A549 (cell line): ENCODE measurements at regions not wholly inside any gene's neighbourhood (a gene's known extent, or its start where the extent isn't known, plus 50 kb on each side); places are given as distances from the start of the nearest gene placed in this dataset.

Source experiments
- ATAC-seq, 2 experiments: fragments of 200-7000 bp in 1 of 2; fragments of >200 bp in 1 of 2; cut with Nextera tagmentation in 1 of 2; cut with Tn5 transposase in 1 of 2; 3 replicates each; pipeline versions ENCODE4 v1.8.0 to v1.9.1; 2018 to 2020; ENCODE audit warnings: mild to moderate bottlenecking in 1 of 2, moderate library complexity in 1 of 2
- CTCF ChIA-PET: fragments of 300-600 bp; sonication (Branson Sonifier 250); formaldehyde crosslinking; extraction: SDS; loops from one replicate; lab custom pipeline; 2021; ENCODE audit warnings: antibody characterized with exemption, inconsistent platforms; lab: Yijun Ruan, JAX
- POLR2A ChIA-PET: fragments of 350-600 bp; formaldehyde crosslinking; extraction: SDS; loops from one replicate; lab custom pipeline; 2021; ENCODE audit warnings: antibody characterized with exemption, inconsistent platforms; lab: Yijun Ruan, JAX
- DNase-seq, 2 experiments: peaks; one replicate each; pipeline versions ENCODE4 v3.0.0 to v3.0.0-alpha.2; 2011 to 2016; ENCODE audit warnings: low read depth in 1 of 2, low spot score in 1 of 2
- FAIRE-seq: peaks from 2 replicates; lab custom pipeline; 2011; peaks lifted over from hg19 to GRCh38; lab: Jason Lieb, UNC
- H3K27ac ChIP-seq, 2 experiments: fragments of >200 bp; sonication (Bioruptor Twin); formaldehyde crosslinking; 3 replicates each; pipeline ENCODE4 v1.5.1; 2016 to 2017
- H3K4me1 ChIP-seq: fragments of >200 bp; sonication (Bioruptor Twin); formaldehyde crosslinking; 3 replicates; pipeline ENCODE4 v1.6.1; 2016
- H3K4me2 ChIP-seq: fragments of >200 bp; sonication (Bioruptor Twin); formaldehyde crosslinking; 3 replicates; pipeline ENCODE4 v1.6.1; 2016
- H3K4me3 ChIP-seq: fragments of >200 bp; sonication (Bioruptor Twin); formaldehyde crosslinking; 3 replicates; pipeline ENCODE4 v1.5.1; 2016
- H3K9me3 ChIP-seq: fragments of >200 bp; sonication (Bioruptor Twin); formaldehyde crosslinking; 3 replicates; pipeline ENCODE4 v1.6.1; 2016
- CBX2 ChIP-seq: fragments of 200-600 bp; sonication (generic); IDR thresholded peaks from 2 replicates; pipeline ENCODE4 v1.6.1; 2016; ENCODE audit warnings: low read depth, mild to moderate bottlenecking, borderline replicate concordance
- CEBPB ChIP-seq, 2 experiments: fragments of >200 bp in 1 of 2; sonication (Bioruptor Twin) in 1 of 2; formaldehyde crosslinking in 1 of 2; IDR thresholded peaks; 2 replicates each; pipeline ENCODE4 v1.6.1; 2012 to 2016
- EHF ChIP-seq: fragments of 250-450 bp; sonication (Bioruptor Pico); IDR thresholded peaks from 2 replicates; pipeline ENCODE4 v1.5.0; 2020; ENCODE audit warnings: mild to moderate bottlenecking
- ELK1 ChIP-seq: fragments of 150-350 bp; IDR thresholded peaks from 2 replicates; pipeline ENCODE4 v1.6.1; 2014; ENCODE audit warnings: low read depth, mild to moderate bottlenecking, low read length
- FOXS1 ChIP-seq: fragments of 250-450 bp; sonication (Bioruptor Pico); IDR thresholded peaks from 2 replicates; pipeline ENCODE4 v1.5.0; 2020; ENCODE audit warnings: mild to moderate bottlenecking, moderate library complexity
- HDAC2 ChIP-seq: fragments of 200-600 bp; sonication (generic); IDR thresholded peaks from 2 replicates; pipeline ENCODE4 v1.6.1; 2016
- HOXA7 ChIP-seq: fragments of 250-450 bp; sonication (Bioruptor Pico); IDR thresholded peaks from 2 replicates; pipeline ENCODE4 v1.5.0; 2020; ENCODE audit warnings: mild to moderate bottlenecking, moderate library complexity
- HOXB13 ChIP-seq: fragments of 250-450 bp; sonication (Bioruptor Pico); IDR thresholded peaks from 2 replicates; pipeline ENCODE4 v1.5.0; 2020; ENCODE audit warnings: low read depth, mild to moderate bottlenecking, moderate library complexity
- HOXB5 ChIP-seq: fragments of 250-450 bp; sonication (Bioruptor Pico); IDR thresholded peaks from 2 replicates; pipeline ENCODE4 v1.5.0; 2020; ENCODE audit warnings: mild to moderate bottlenecking, moderate library complexity
- KDM1A ChIP-seq: fragments of 200-600 bp; sonication (generic); IDR thresholded peaks from 2 replicates; pipeline ENCODE4 v1.6.1; 2016; ENCODE audit warnings: low read depth, mild to moderate bottlenecking
- KDM5A ChIP-seq: fragments of 200-600 bp; sonication (generic); IDR thresholded peaks from 2 replicates; pipeline ENCODE4 v1.6.1; 2016; ENCODE audit warnings: antibody characterized with exemption, mild to moderate bottlenecking
- MAFK ChIP-seq: fragments of 450-650 bp; IDR thresholded peaks from 2 replicates; pipeline ENCODE4 v1.6.1; 2014; ENCODE audit not compliant: partially characterized antibody
- MAZ ChIP-seq: fragments of 150-350 bp; IDR thresholded peaks from 2 replicates; pipeline ENCODE4 v1.6.1; 2014; ENCODE audit warnings: antibody characterized with exemption, low read depth, low read length, borderline replicate concordance
- MYC ChIP-seq: IDR thresholded peaks from 2 replicates; pipeline ENCODE4 v1.6.1; 2012; ENCODE audit warnings: mild to moderate bottlenecking, inconsistent platforms, low read length, improper control_type of control experiment, borderline replicate concordance
- NPAS2 ChIP-seq: fragments of 250-450 bp; sonication (Bioruptor Pico); IDR thresholded peaks from 2 replicates; pipeline ENCODE4 v1.8.0; 2022; ENCODE audit warnings: mild to moderate bottlenecking, moderate library complexity, borderline replicate concordance
- NR3C1 ChIP-seq: fragments of >200 bp; sonication (Bioruptor Twin); formaldehyde crosslinking; IDR thresholded peaks from 3 replicates; pipeline ENCODE4 v1.6.1; 2017
- POLR2AphosphoS2 ChIP-seq: conservative IDR thresholded peaks from 2 replicates; pipeline ENCODE4 v1.6.1; 2012; ENCODE audit warnings: low read length, improper control_type of control experiment, inconsistent platforms
- RAD21 ChIP-seq, 2 experiments: fragments of >200 bp in 1 of 2; sonication (Bioruptor Twin) in 1 of 2; formaldehyde crosslinking in 1 of 2; IDR thresholded peaks in 1 of 2; conservative IDR thresholded peaks in 1 of 2; 2 replicates in 1 of 2; 3 replicates in 1 of 2; pipeline ENCODE4 v1.6.1; 2012 to 2018; ENCODE audit warnings: inconsistent platforms in 1 of 2
- RARB ChIP-seq: fragments of 250-450 bp; sonication (Bioruptor Pico); IDR thresholded peaks from 2 replicates; pipeline ENCODE4 v1.8.0; 2021; ENCODE audit warnings: mild to moderate bottlenecking, moderate library complexity
- RCOR1 ChIP-seq: fragments of 150-350 bp; IDR thresholded peaks from 2 replicates; pipeline ENCODE4 v1.6.1; 2014; ENCODE audit warnings: antibody characterized with exemption, low read length, low read depth
- REST ChIP-seq: fragments of 200-600 bp; sonication (generic); IDR thresholded peaks from 2 replicates; pipeline ENCODE4 v1.6.1; 2016; ENCODE audit warnings: antibody characterized with exemption, mild to moderate bottlenecking, moderate library complexity
- RFX5 ChIP-seq: fragments of 450-650 bp; IDR thresholded peaks from 2 replicates; pipeline ENCODE4 v1.7.1; 2014; ENCODE audit warnings: antibody characterized with exemption, mild to moderate bottlenecking, moderate library complexity
- USF2 ChIP-seq: fragments of 450-650 bp; IDR thresholded peaks from 2 replicates; pipeline ENCODE4 v1.6.1; 2014; ENCODE audit warnings: antibody characterized with exemption
- ZC3H11A ChIP-seq: fragments of 450-650 bp; IDR thresholded peaks from 2 replicates; pipeline ENCODE4 v1.6.1; 2014; ENCODE audit warnings: antibody characterized with exemption, mild to moderate bottlenecking
- ZSCAN20 ChIP-seq: fragments of 250-450 bp; sonication (Bioruptor Pico); IDR thresholded peaks from 2 replicates; pipeline ENCODE4 v1.8.0; 2022; ENCODE audit warnings: mild to moderate bottlenecking, moderate library complexity
- WGBS: methylation state at CpG from one replicate; pipeline ENCODE4 v1.1.6; 2017; ENCODE audit errors: missing lambda C conversion rate; 5-methylcytosine and 5-hydroxymethylcytosine counted together
- TF ChIP-seq, protein P1 (sequence below): IDR thresholded peaks from 2 replicates; pipeline ENCODE4 v1.6.1; 2012; ENCODE audit warnings: low read depth, borderline replicate concordance
- TF ChIP-seq, protein P2 (sequence below): IDR thresholded peaks from 2 replicates; pipeline ENCODE4 v1.6.1; 2012
- TF ChIP-seq, protein P3 (sequence below): fragments of >200 bp; sonication (Bioruptor Twin); formaldehyde crosslinking; IDR thresholded peaks from 3 replicates; pipeline ENCODE4 v1.6.1; 2016
- TF ChIP-seq, protein P4 (sequence below): IDR thresholded peaks from 2 replicates; pipeline ENCODE4 v1.6.1; 2012

DNA sequence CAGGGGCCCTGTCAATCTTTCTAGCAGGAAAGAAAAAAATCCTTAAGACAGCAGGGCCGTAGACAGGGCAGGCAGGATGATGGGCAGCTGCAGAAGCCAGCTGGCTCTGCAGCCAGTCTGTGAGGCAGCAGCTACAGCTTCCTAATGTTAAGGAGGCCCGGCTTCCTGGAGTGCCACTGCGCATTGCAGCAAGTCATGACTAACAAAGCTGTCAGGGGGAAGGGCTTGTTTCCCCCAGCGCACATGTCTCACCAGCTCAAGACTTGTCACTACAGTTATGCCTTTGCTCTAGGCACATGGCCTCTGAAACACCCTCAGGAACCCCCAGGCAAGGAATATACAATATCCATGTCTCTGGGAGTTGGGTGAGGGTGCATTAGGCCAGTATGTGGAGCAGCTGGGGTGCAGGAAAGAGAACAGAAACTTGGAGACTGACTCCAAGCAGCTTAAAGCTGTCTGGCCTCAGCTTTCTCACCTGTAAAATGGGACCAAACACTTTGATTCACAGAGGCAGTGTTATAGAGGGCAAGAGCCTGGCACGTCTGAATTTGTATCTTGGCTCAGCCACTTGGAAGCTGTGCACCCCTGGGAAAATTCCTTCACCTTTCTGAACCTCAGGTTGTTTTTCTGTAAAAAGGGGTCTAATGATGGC is 220.0 kb downstream of the HAPSTR1 start:
- TF ChIP-seq, protein P1, sequence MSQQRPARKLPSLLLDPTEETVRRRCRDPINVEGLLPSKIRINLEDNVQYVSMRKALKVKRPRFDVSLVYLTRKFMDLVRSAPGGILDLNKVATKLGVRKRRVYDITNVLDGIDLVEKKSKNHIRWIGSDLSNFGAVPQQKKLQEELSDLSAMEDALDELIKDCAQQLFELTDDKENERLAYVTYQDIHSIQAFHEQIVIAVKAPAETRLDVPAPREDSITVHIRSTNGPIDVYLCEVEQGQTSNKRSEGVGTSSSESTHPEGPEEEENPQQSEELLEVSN: no peak
- TF ChIP-seq CBX2: no peak
- TF ChIP-seq HOXB13 (CRISPR knock-in tag): no peak
- no peak for TF ChIP-seq RAD21 (conservative IDR thresholded peaks at IDR 0.05 in 1 of 2, IDR thresholded peaks at IDR 0.05 in 1 of 2)
- TF ChIP-seq RCOR1: no peak
- TF ChIP-seq ZSCAN20 (CRISPR knock-in tag): no peak
- TF ChIP-seq POLR2AphosphoS2: no peak
- no peak for TF ChIP-seq MYC
- no peak for TF ChIP-seq RARB (CRISPR knock-in tag)
- TF ChIP-seq USF2: no peak
- TF ChIP-seq CEBPB (IDR thresholded peaks at IDR 0.05): no peak
- TF ChIP-seq HOXA7: no peak
- TF ChIP-seq, protein P2, sequence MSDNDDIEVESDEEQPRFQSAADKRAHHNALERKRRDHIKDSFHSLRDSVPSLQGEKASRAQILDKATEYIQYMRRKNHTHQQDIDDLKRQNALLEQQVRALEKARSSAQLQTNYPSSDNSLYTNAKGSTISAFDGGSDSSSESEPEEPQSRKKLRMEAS: no peak
- TF ChIP-seq MAFK: no peak
- TF ChIP-seq KDM1A: no peak
- TF ChIP-seq, all 56 proteins: peak for 0
- DNase-seq (no peak), FAIRE-seq (no peak), ATAC-seq (peak in 1 of 2 experiments; percentile 48; a peak in 1 of 6 replicates)
- Histone ChIP-seq H3K4me1 (no peaks in the 10 kb centered on the region), H3K9me3 (no peaks in the 10 kb centered on the region), H3K4me3 (no peak overlapping the region), H3K4me2 (no peak overlapping the region), H3K27ac (no peak overlapping the region)
- CTCF ChIA-PET: no interaction called here
- WGBS: 8% methylated on average over 4 of the region's 5 CpGs
- POLR2A ChIA-PET: no interaction called here

DNA sequence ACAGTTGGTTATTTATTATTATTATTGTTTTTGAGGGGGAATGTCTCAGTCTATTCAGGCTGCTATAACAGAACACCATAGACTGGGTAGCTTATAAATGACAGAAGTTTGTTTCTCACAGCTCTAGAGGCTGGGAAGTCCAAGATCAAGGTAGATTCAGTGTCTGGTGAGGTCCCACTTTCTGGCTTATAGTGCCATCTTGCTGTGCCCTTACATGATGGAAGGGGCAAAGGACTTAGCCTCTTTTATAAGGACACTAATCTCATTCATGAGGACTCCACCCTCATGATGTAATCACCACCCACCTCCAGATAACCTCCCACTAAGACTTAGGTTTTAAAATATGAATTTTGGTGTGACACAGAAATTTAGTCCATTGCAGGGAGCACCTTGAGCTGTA is 224.6 kb downstream of the HAPSTR1 start:
- ATAC-seq (no peak), FAIRE-seq (no peak), DNase-seq (no peak)
- Histone ChIP-seq H3K4me3 (no peak overlapping the region), H3K27ac (no peak overlapping the region), H3K9me3 (no peaks in the 10 kb centered on the region), H3K4me2 (no peak overlapping the region), H3K4me1 (no peaks in the 10 kb centered on the region)
- ChIA-PET POLR2A (no interaction called here), CTCF (interaction anchor here (0.6 to 1.7 kb wide), 2 partner anchors 18 to 461 kb away, joined by 3 to 6 read pairs; no protein-coding TSS in a partner anchor)
- TF ChIP-seq NPAS2 (CRISPR knock-in tag) (no peak), EHF (CRISPR knock-in tag) (no peak), ZSCAN20 (CRISPR knock-in tag) (no peak), ZC3H11A (no peak), REST (no peak), RCOR1 (no peak), NR3C1 (no peak), MAFK (no peak), ELK1 (no peak), RFX5 (no peak), FOXS1 (CRISPR knock-in tag) (no peak), KDM5A (no peak), HOXB13 (CRISPR knock-in tag) (no peak), MAZ (no peak), RAD21 (conservative IDR thresholded peaks at IDR 0.05 in 1 of 2, IDR thresholded peaks at IDR 0.05 in 1 of 2) (no peak), HOXB5 (no peak), HDAC2 (no peak)
- TF ChIP-seq, protein P3, sequence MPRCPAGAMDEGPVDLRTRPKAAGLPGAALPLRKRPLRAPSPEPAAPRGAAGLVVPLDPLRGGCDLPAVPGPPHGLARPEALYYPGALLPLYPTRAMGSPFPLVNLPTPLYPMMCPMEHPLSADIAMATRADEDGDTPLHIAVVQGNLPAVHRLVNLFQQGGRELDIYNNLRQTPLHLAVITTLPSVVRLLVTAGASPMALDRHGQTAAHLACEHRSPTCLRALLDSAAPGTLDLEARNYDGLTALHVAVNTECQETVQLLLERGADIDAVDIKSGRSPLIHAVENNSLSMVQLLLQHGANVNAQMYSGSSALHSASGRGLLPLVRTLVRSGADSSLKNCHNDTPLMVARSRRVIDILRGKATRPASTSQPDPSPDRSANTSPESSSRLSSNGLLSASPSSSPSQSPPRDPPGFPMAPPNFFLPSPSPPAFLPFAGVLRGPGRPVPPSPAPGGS: no peak
- TF ChIP-seq, protein P4, sequence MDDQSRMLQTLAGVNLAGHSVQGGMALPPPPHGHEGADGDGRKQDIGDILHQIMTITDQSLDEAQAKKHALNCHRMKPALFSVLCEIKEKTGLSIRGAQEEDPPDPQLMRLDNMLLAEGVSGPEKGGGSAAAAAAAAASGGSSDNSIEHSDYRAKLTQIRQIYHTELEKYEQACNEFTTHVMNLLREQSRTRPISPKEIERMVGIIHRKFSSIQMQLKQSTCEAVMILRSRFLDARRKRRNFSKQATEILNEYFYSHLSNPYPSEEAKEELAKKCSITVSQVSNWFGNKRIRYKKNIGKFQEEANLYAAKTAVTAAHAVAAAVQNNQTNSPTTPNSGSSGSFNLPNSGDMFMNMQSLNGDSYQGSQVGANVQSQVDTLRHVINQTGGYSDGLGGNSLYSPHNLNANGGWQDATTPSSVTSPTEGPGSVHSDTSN: no peak
